ENCODE measurements at regions not wholly inside any gene's neighbourhood (a gene's known extent, or its start where the extent isn't known, plus 50 kb on each side); places are given as distances from the start of the nearest gene placed in this dataset.

DNA sequence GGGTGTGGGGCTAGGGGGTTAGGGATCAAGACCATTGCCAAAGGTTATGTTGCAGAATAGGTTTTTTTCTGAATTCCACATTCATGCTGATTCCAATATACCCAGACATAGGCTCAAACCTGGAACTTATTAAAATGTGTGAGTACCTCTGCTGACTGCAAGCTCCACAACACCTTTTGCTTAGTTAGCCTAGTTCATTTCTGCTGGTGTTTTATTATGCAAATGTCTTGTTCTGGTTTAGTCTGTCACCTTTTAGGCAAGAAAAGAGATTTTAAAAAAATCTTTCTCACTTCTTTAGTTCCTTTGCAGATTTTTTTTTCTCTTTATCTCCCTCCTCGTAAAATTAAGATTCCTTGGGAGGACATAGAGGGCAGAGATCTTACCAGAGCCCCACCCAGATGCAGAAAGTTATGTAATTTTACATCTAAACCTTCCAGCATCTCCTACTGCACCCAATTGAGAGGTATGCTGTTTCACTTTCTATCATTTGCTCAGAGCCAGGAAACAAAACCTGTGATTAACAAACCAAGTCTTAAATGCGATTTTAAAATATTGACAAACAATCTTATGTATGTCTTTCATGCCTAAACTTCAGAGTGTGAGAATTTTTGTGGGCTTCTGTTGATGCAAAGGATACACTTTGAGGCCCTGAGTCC, 190.7 kb upstream of the CLNK start:
- ChIA-PET POLR2A (no interaction called here), CTCF (no interaction called here)
- Histone ChIP-seq H2AFZ (ENCODE audit: low read depth) (no peak overlapping the region), H3K27me3 (ENCODE audit: insufficient read depth) (no peaks in the 10 kb centered on the region), H3K9me2 (no peaks in the 10 kb centered on the region), H3K27ac (ENCODE audit: low read depth in 2 of 2, low read length in 1 of 2) (no peak overlapping the region), H3K9ac (no peak overlapping the region), H3K36me3 (replicated peaks in 1 of 2; ENCODE audit: control insufficient read depth in 1 of 2, insufficient read depth in 2 of 2, low read length in 1 of 2) (no peaks in the 10 kb centered on the region), H3F3A (replicated peaks; ENCODE audit: insufficient read depth) (no peaks in the 10 kb centered on the region), H3K4me3 (ENCODE audit: low read depth in 2 of 2, low read length in 1 of 2) (no peak overlapping the region), H3K9me3 (no peaks in the 10 kb centered on the region), H3K4me2 (no peak overlapping the region), H3K79me2 (ENCODE audit: insufficient read depth) (no peaks in the 10 kb centered on the region), H3K4me1 (ENCODE audit: control insufficient read depth in 1 of 2, insufficient read depth in 2 of 2, low read depth in 1 of 2, low read length in 1 of 2) (no peaks in the 10 kb centered on the region), H4K20me1 (ENCODE audit: insufficient read depth) (no peaks in the 10 kb centered on the region)
- TF ChIP-seq NFIC (IDR thresholded peaks at IDR 0.05; ENCODE audit: borderline replicate concordance) (no peak), FOSL2 (IDR thresholded peaks at IDR 0.05; ENCODE audit: borderline replicate concordance, low read depth) (no peak), FOXJ3 (CRISPR knock-in tag; IDR thresholded peaks at IDR 0.05) (no peak), EZH2phosphoT487 (IDR thresholded peaks at IDR 0.05; ENCODE audit: borderline replicate concordance, low read depth) (no peak), EP300 (IDR thresholded peaks at IDR 0.05; ENCODE audit: borderline replicate concordance in 1 of 2, low read depth in 1 of 2, low read length in 1 of 2) (no peak), TEAD4 (IDR thresholded peaks at IDR 0.05; ENCODE audit: borderline replicate concordance, insufficient read depth) (no peak), YY1 (IDR thresholded peaks at IDR 0.05; ENCODE audit: low read depth) (no peak), GATA2 (CRISPR knock-in tag; IDR thresholded peaks at IDR 0.05) (no peak), TCF12 (IDR thresholded peaks at IDR 0.05) (no peak)
- TF ChIP-seq, protein P1, sequence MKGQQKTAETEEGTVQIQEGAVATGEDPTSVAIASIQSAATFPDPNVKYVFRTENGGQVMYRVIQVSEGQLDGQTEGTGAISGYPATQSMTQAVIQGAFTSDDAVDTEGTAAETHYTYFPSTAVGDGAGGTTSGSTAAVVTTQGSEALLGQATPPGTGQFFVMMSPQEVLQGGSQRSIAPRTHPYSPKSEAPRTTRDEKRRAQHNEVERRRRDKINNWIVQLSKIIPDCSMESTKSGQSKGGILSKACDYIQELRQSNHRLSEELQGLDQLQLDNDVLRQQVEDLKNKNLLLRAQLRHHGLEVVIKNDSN (IDR thresholded peaks at IDR 0.05; ENCODE audit: borderline replicate concordance, low read depth) = no peak
- WGBS (ENCODE audit: low lambda C conversion rate) = 0% methylated on average over 2 of the region's 2 CpGs
- no peak for DNase-seq

DNA sequence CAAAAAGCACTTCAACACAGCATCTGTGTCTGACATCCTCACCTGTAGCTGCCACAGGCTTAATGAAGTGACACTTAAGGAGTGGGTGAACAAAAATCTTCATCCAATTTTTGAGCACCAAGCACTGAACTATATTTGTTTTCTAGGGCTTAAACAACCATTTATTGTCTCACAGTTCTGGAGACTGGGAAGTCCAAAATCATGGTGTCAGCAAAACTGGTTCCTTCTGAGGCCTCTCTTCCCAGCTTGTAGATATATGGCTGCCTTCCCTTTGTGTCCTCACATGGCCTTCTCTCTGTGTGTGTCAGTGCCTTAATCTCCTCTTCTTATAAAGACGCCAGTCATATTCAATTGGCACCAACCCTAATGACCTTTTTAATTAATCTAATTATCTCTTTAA, 189.2 kb upstream of the CLNK start:
- Histone ChIP-seq H3K27me3 (ENCODE audit: insufficient read depth) (no peaks in the 10 kb centered on the region), H3K79me2 (ENCODE audit: insufficient read depth) (no peaks in the 10 kb centered on the region), H3F3A (replicated peaks; ENCODE audit: insufficient read depth) (no peaks in the 10 kb centered on the region), H3K27ac (ENCODE audit: low read depth in 2 of 2, low read length in 1 of 2) (no peak overlapping the region), H3K4me2 (no peak overlapping the region), H3K9me2 (no peaks in the 10 kb centered on the region), H4K20me1 (ENCODE audit: insufficient read depth) (no peaks in the 10 kb centered on the region), H3K4me1 (ENCODE audit: control insufficient read depth in 1 of 2, insufficient read depth in 2 of 2, low read depth in 1 of 2, low read length in 1 of 2) (no peaks in the 10 kb centered on the region), H3K9me3 (no peaks in the 10 kb centered on the region), H3K36me3 (replicated peaks in 1 of 2; ENCODE audit: control insufficient read depth in 1 of 2, insufficient read depth in 2 of 2, low read length in 1 of 2) (no peaks in the 10 kb centered on the region), H2AFZ (ENCODE audit: low read depth) (no peak overlapping the region), H3K4me3 (ENCODE audit: low read depth in 2 of 2, low read length in 1 of 2) (no peak overlapping the region), H3K9ac (no peak overlapping the region)
- no peak for DNase-seq
- POLR2A ChIA-PET = no interaction called here
- TF ChIP-seq, protein P2, sequence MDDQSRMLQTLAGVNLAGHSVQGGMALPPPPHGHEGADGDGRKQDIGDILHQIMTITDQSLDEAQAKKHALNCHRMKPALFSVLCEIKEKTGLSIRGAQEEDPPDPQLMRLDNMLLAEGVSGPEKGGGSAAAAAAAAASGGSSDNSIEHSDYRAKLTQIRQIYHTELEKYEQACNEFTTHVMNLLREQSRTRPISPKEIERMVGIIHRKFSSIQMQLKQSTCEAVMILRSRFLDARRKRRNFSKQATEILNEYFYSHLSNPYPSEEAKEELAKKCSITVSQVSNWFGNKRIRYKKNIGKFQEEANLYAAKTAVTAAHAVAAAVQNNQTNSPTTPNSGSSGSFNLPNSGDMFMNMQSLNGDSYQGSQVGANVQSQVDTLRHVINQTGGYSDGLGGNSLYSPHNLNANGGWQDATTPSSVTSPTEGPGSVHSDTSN (IDR thresholded peaks at IDR 0.05) = no peak
- TF ChIP-seq SIN3A (IDR thresholded peaks at IDR 0.05; ENCODE audit: borderline replicate concordance, low read depth, low read length) (no peak), FOSL2 (IDR thresholded peaks at IDR 0.05; ENCODE audit: borderline replicate concordance, low read depth) (no peak), POLR2AphosphoS5 (IDR thresholded peaks at IDR 0.05; ENCODE audit: low read depth, low read length) (no peak), RAD21 (IDR thresholded peaks at IDR 0.05; ENCODE audit: low read length) (no peak), NFIC (IDR thresholded peaks at IDR 0.05; ENCODE audit: borderline replicate concordance) (no peak), JUND (IDR thresholded peaks at IDR 0.05) (no peak), GABPA (IDR thresholded peaks at IDR 0.05; ENCODE audit: low read depth) (no peak), TEAD4 (IDR thresholded peaks at IDR 0.05; ENCODE audit: borderline replicate concordance, insufficient read depth) (no peak), TCF12 (IDR thresholded peaks at IDR 0.05) (no peak), NRF1 (IDR thresholded peaks at IDR 0.05; ENCODE audit: low read depth, low read length) (no peak), EZH2phosphoT487 (IDR thresholded peaks at IDR 0.05; ENCODE audit: borderline replicate concordance, low read depth) (no peak), FOXM1 (IDR thresholded peaks at IDR 0.05; ENCODE audit: low read depth) (no peak), SMC3 (IDR thresholded peaks at IDR 0.05; ENCODE audit: low read depth, low read length) (no peak), RFX5 (IDR thresholded peaks at IDR 0.05; ENCODE audit: low read length) (no peak)
- TF ChIP-seq, protein P3, sequence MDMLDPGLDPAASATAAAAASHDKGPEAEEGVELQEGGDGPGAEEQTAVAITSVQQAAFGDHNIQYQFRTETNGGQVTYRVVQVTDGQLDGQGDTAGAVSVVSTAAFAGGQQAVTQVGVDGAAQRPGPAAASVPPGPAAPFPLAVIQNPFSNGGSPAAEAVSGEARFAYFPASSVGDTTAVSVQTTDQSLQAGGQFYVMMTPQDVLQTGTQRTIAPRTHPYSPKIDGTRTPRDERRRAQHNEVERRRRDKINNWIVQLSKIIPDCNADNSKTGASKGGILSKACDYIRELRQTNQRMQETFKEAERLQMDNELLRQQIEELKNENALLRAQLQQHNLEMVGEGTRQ (IDR thresholded peaks at IDR 0.05; ENCODE audit: borderline replicate concordance, low read depth, low read length) = no peak
- TF ChIP-seq, protein P4, sequence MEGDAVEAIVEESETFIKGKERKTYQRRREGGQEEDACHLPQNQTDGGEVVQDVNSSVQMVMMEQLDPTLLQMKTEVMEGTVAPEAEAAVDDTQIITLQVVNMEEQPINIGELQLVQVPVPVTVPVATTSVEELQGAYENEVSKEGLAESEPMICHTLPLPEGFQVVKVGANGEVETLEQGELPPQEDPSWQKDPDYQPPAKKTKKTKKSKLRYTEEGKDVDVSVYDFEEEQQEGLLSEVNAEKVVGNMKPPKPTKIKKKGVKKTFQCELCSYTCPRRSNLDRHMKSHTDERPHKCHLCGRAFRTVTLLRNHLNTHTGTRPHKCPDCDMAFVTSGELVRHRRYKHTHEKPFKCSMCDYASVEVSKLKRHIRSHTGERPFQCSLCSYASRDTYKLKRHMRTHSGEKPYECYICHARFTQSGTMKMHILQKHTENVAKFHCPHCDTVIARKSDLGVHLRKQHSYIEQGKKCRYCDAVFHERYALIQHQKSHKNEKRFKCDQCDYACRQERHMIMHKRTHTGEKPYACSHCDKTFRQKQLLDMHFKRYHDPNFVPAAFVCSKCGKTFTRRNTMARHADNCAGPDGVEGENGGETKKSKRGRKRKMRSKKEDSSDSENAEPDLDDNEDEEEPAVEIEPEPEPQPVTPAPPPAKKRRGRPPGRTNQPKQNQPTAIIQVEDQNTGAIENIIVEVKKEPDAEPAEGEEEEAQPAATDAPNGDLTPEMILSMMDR (IDR thresholded peaks at IDR 0.05) = no peak
- TF ChIP-seq, protein P1 (IDR thresholded peaks at IDR 0.05; ENCODE audit: borderline replicate concordance, low read depth) = no peak
- TF ChIP-seq, protein P5, sequence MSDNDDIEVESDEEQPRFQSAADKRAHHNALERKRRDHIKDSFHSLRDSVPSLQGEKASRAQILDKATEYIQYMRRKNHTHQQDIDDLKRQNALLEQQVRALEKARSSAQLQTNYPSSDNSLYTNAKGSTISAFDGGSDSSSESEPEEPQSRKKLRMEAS (IDR thresholded peaks at IDR 0.05; ENCODE audit: low read depth) = no peak
- WGBS (ENCODE audit: low lambda C conversion rate) = 0% methylated on average over 1 of the region's 1 CpG
- CTCF ChIA-PET = no interaction called here

All from SK-N-SH (cell line).